Smooth muscle cell (in vitro differentiated cells): ENCODE measurements at regions not wholly inside any gene's neighbourhood (a gene's known extent, or its start where the extent isn't known, plus 50 kb on each side); places are given as distances from the start of the nearest gene placed in this dataset.

Source experiments
- DNase-seq: peaks from one replicate; lab custom pipeline; 2025; ENCODE audit not compliant: unreplicated experiment; lab: John Stamatoyannopoulos, UW
- H2AFZ ChIP-seq: fragments of 200-600 bp; sonication (generic); 2 replicates; pipeline ENCODE4 v1.6.0; 2016; ENCODE audit warnings: antibody characterized with exemption, low read depth, mild to moderate bottlenecking
- H3F3A ChIP-seq: fragments of 200-600 bp; sonication (generic); 2 replicates; pipeline ENCODE4 v1.6.0; 2017; ENCODE audit warnings: antibody characterized with exemption, low read depth
- H3K27ac ChIP-seq: fragments of 200-600 bp; sonication (generic); 2 replicates; pipeline ENCODE4 v1.5.1; 2016; ENCODE audit warnings: low read depth, mild to moderate bottlenecking
- H3K27me3 ChIP-seq: fragments of 200-600 bp; sonication (generic); 2 replicates; pipeline ENCODE4 v1.6.1; 2016; ENCODE audit warnings: low read depth, mild to moderate bottlenecking
- H3K36me3 ChIP-seq: fragments of 200-600 bp; sonication (generic); 2 replicates; pipeline ENCODE4 v1.5.1; 2016; ENCODE audit warnings: low read depth
- H3K4me1 ChIP-seq: fragments of 200-600 bp; sonication (generic); 2 replicates; pipeline ENCODE4 v1.5.1; 2016; ENCODE audit warnings: low read depth
- H3K4me2 ChIP-seq: fragments of 200-600 bp; sonication (generic); 2 replicates; pipeline ENCODE4 v1.6.0; 2016; ENCODE audit warnings: mild to moderate bottlenecking
- H3K4me3 ChIP-seq: fragments of 200-600 bp; sonication (generic); 2 replicates; pipeline ENCODE4 v1.5.1; 2016; ENCODE audit warnings: mild to moderate bottlenecking
- H3K79me2 ChIP-seq: fragments of 200-600 bp; sonication (generic); 2 replicates; pipeline ENCODE4 v1.6.0; 2016; ENCODE audit warnings: low read depth, mild to moderate bottlenecking
- H3K9ac ChIP-seq: fragments of 200-600 bp; sonication (generic); 2 replicates; pipeline ENCODE4 v1.6.0; 2016; ENCODE audit warnings: low read depth
- H3K9me3 ChIP-seq: fragments of 200-600 bp; sonication (generic); replicated peaks from 2 replicates; pipeline ENCODE4 v1.5.1; 2016; ENCODE audit warnings: low read depth
- H4K20me1 ChIP-seq: fragments of 200-600 bp; sonication (generic); 2 replicates; pipeline ENCODE4 v1.6.0; 2016; ENCODE audit warnings: low read depth
- CTCF ChIP-seq: fragments of 200-600 bp; sonication (generic); IDR thresholded peaks from 2 replicates; pipeline ENCODE4 v1.5.1; 2017; ENCODE audit warnings: borderline replicate concordance, mild to moderate bottlenecking, antibody characterized with exemption; ENCODE audit not compliant: insufficient read depth, poor library complexity, severe bottlenecking
- WGBS: methylation state at CpG from one replicate; pipeline ENCODE4 v1.1.7; 2016; ENCODE audit warnings: low lambda C conversion rate; 5-methylcytosine and 5-hydroxymethylcytosine counted together

- no peaks in the 10 kb centered on the region for H3K9me3 ChIP-seq
- H2AFZ ChIP-seq = no peak overlapping the region
- H3F3A ChIP-seq = peaks cover 7% of the 10 kb centered on the region
- no peak for TF ChIP-seq CTCF
- H3K4me2 ChIP-seq = no peak overlapping the region
- no peak for DNase-seq
- peaks cover 9% of the 10 kb centered on the region for H3K4me1 ChIP-seq
- H3K27ac ChIP-seq = no peak overlapping the region
- H3K4me3 ChIP-seq = no peak overlapping the region
- no peaks in the 10 kb centered on the region for H3K79me2 ChIP-seq
- no peak overlapping the region for H3K9ac ChIP-seq
- no peaks in the 10 kb centered on the region for H4K20me1 ChIP-seq
- H3K36me3 ChIP-seq = no peaks in the 10 kb centered on the region
- H3K27me3 ChIP-seq = no peaks in the 10 kb centered on the region
- WGBS = 97% methylated on average over 4 of the region's 4 CpGs
These were observed 147.3 kb upstream of the NEDD9 start for GRCh38 chr6:11379805-11380204.

- 91% methylated on average over 4 of the region's 4 CpGs for WGBS
- TF ChIP-seq CTCF = no peak
- H3K9ac ChIP-seq = no peak overlapping the region
- no peak overlapping the region for H3K4me3 ChIP-seq
- no peaks in the 10 kb centered on the region for H3K9me3 ChIP-seq
- no peak overlapping the region for H3K27ac ChIP-seq
- no peaks in the 10 kb centered on the region for H3K79me2 ChIP-seq
- peaks cover under 1% of the 10 kb centered on the region for H3K4me1 ChIP-seq
- H2AFZ ChIP-seq = no peak overlapping the region
- no peaks in the 10 kb centered on the region for H3F3A ChIP-seq
- no peak for DNase-seq
- H3K4me2 ChIP-seq = no peak overlapping the region
- no peaks in the 10 kb centered on the region for H3K27me3 ChIP-seq
- no peaks in the 10 kb centered on the region for H3K36me3 ChIP-seq
- no peaks in the 10 kb centered on the region for H4K20me1 ChIP-seq
These were observed 146.2 kb upstream of the NEDD9 start for GRCh38 chr6:11378639-11379038.

DNA sequence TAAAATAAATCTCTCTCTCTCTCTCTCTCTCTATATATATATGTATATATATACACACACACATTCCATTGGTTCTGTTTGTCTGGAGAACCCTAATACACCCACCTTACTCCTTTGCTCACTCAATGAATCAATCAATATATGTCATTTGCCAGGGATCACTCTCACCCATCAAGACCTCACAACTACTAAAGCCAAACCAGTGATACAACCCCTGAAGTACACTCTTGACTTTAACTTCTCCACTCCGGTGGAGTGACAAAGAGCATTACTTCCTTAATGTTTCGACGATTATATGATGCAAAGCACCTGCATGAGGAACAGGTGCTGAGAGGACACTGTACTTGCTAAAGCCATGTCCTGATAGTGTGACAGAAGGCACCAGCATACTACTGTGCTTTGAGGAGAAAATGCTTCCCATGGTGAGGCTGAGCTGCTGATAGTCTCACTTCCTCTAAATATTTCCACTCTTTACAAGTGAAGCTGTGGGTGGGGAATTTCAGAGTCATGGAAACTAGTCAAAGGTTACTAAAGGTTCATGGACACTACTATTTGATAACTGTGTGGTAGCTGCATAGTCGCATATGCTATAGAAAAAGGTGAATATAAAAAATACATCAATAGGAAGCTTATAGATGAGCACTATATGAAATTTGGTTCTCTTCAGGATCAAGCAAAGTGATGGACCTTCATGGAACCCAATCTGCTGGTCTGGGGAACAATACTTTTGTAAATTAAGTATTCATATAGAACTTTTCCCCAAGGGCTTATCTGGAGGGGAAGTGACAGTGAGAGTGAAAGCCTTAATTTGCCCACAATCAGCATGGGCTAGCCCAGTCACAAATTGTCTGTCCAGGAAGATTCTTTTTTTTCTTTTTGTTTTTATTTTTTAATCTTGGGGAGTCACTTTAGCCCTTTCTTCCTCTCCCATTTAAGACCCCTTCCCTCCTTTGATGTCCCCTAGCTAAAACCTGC, 141.9 kb upstream of the NEDD9 start:
- no peak for DNase-seq
- H3K9me3 ChIP-seq = no peaks in the 10 kb centered on the region
- no peaks in the 10 kb centered on the region for H3K27me3 ChIP-seq
- H3F3A ChIP-seq = no peaks in the 10 kb centered on the region
- H3K4me3 ChIP-seq = no peak overlapping the region
- H2AFZ ChIP-seq = no peak overlapping the region
- no peaks in the 10 kb centered on the region for H3K79me2 ChIP-seq
- H4K20me1 ChIP-seq = no peaks in the 10 kb centered on the region
- H3K4me1 ChIP-seq = no peaks in the 10 kb centered on the region
- no peak for TF ChIP-seq CTCF
- WGBS = 97% methylated on average over 4 of the region's 4 CpGs
- no peak overlapping the region for H3K9ac ChIP-seq
- H3K36me3 ChIP-seq = no peaks in the 10 kb centered on the region
- no peak overlapping the region for H3K27ac ChIP-seq
- H3K4me2 ChIP-seq = no peak overlapping the region
